PFSK-1 (cell line): ENCODE measurements at regions not wholly inside any gene's neighbourhood (a gene's known extent, or its start where the extent isn't known, plus 50 kb on each side); places are given as distances from the start of the nearest gene placed in this dataset.

ENCODE experiments used
- POLR2AphosphoS5 ChIP-seq: IDR thresholded peaks from 2 replicates; pipeline ENCODE4 v1.6.1; 2012; ENCODE audit warnings: low read depth, mild to moderate bottlenecking, control low read depth, low read length, moderate library complexity
- TF ChIP-seq, protein P1 (sequence below), 2 experiments: IDR thresholded peaks; 2 replicates each; pipeline versions ENCODE4 v1.6.1 to v1.8.0; 2011 to 2012; ENCODE audit warnings: low read depth in 2 of 2, low read length in 2 of 2, control low read depth in 1 of 2, inconsistent platforms in 1 of 2, mild to moderate bottlenecking in 1 of 2, moderate library complexity in 1 of 2; ENCODE audit not compliant: insufficient read depth in 1 of 2

DNA sequence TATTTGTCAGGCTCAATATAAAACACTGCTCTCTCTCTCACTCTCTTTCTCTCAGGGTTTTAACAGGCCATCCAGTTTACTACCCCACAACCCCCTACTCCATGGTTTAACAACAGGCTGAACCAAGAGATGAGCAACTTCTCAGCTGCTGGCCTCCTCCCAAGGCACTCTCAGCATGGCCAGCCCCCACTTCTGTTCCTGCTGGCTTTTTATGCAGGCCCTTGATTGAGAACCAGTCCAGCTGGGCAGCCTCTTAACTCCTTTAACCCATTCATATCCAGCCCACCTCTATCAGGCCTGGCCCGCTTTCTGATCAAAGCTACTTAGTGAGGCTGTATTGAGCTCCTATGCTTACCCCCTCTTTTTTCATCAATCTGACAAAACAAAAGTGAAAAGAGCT, 346.8 kb upstream of the POU3F2 start:
- TF ChIP-seq POLR2AphosphoS5: no peak
- TF ChIP-seq, protein P1, sequence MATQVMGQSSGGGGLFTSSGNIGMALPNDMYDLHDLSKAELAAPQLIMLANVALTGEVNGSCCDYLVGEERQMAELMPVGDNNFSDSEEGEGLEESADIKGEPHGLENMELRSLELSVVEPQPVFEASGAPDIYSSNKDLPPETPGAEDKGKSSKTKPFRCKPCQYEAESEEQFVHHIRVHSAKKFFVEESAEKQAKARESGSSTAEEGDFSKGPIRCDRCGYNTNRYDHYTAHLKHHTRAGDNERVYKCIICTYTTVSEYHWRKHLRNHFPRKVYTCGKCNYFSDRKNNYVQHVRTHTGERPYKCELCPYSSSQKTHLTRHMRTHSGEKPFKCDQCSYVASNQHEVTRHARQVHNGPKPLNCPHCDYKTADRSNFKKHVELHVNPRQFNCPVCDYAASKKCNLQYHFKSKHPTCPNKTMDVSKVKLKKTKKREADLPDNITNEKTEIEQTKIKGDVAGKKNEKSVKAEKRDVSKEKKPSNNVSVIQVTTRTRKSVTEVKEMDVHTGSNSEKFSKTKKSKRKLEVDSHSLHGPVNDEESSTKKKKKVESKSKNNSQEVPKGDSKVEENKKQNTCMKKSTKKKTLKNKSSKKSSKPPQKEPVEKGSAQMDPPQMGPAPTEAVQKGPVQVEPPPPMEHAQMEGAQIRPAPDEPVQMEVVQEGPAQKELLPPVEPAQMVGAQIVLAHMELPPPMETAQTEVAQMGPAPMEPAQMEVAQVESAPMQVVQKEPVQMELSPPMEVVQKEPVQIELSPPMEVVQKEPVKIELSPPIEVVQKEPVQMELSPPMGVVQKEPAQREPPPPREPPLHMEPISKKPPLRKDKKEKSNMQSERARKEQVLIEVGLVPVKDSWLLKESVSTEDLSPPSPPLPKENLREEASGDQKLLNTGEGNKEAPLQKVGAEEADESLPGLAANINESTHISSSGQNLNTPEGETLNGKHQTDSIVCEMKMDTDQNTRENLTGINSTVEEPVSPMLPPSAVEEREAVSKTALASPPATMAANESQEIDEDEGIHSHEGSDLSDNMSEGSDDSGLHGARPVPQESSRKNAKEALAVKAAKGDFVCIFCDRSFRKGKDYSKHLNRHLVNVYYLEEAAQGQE (IDR thresholded peaks at IDR 0.05; ENCODE audit: insufficient read depth in 1 of 2, low read depth in 2 of 2, low read length in 2 of 2): no peak
